GM12878 (cell line): ENCODE measurements at regions not wholly inside any gene's neighbourhood (a gene's known extent, or its start where the extent isn't known, plus 50 kb on each side); places are given as distances from the start of the nearest gene placed in this dataset.

ENCODE experiments used
- FOXK2 ChIP-seq: fragments of 450-650 bp; IDR thresholded peaks from 2 replicates; pipeline ENCODE4 v1.6.1; 2017; ENCODE audit warnings: mild to moderate bottlenecking, moderate library complexity
- FOXM1 ChIP-seq: IDR thresholded peaks from 2 replicates; pipeline ENCODE4 v1.6.1; 2012; ENCODE audit warnings: low read depth, mild to moderate bottlenecking, inconsistent platforms, low read length, moderate library complexity
- HCFC1 ChIP-seq: fragments of 150-350 bp; IDR thresholded peaks from 2 replicates; pipeline ENCODE4 v1.6.1; 2014; ENCODE audit warnings: low read length
- IKZF1 ChIP-seq: fragments of 450-650 bp; conservative IDR thresholded peaks from 2 replicates; pipeline ENCODE4 v1.6.1; 2017; ENCODE audit warnings: antibody characterized with exemption, mild to moderate bottlenecking
- MYB ChIP-seq: fragments of 150-350 bp; IDR thresholded peaks from 2 replicates; pipeline ENCODE4 v1.6.1; 2014; ENCODE audit warnings: mild to moderate bottlenecking, low read depth, low read length, borderline replicate concordance
- RAD21 ChIP-seq: IDR thresholded peaks from 2 replicates; pipeline ENCODE4 v1.6.1; 2011; ENCODE audit warnings: mild to moderate bottlenecking, low read depth, low read length, moderate library complexity; ENCODE audit not compliant: insufficient read depth
- SIN3A ChIP-seq: IDR thresholded peaks from 2 replicates; pipeline ENCODE4 v1.6.1; 2012; ENCODE audit warnings: low read depth, low read length, improper control_type of control experiment
- SUZ12 ChIP-seq: fragments of 200-600 bp; sonication (generic); IDR thresholded peaks from one replicate; pipeline ENCODE4 v1.6.1; 2018; ENCODE audit warnings: antibody characterized with exemption, mild to moderate bottlenecking; ENCODE audit not compliant: unreplicated experiment
- ZNF274 ChIP-seq: IDR thresholded peaks from one replicate; pipeline ENCODE4 v1.8.0; 2011; ENCODE audit not compliant: insufficient read length, insufficient read depth
- TF ChIP-seq, protein P1 (sequence below): fragments of 450-650 bp; conservative IDR thresholded peaks from 2 replicates; pipeline ENCODE4 v1.6.1; 2017; ENCODE audit warnings: mild to moderate bottlenecking, moderate library complexity
- TF ChIP-seq, protein P2 (sequence below), 3 experiments: IDR thresholded peaks in 2 of 3; conservative IDR thresholded peaks in 1 of 3; 2 replicates each; pipeline ENCODE4 v1.5.1; 2011; ENCODE audit warnings: low read depth in 3 of 3, low read length in 3 of 3, mild to moderate bottlenecking in 3 of 3, control low read depth in 2 of 3, moderate library complexity in 2 of 3, inconsistent platforms in 1 of 3, mixed read lengths in 1 of 3; ENCODE audit not compliant: control insufficient read depth in 2 of 3, insufficient read depth in 1 of 3; ENCODE audit errors: extremely low read depth in 1 of 3
- TF ChIP-seq, protein P3 (sequence below): fragments of 450-650 bp; formaldehyde crosslinking; IDR thresholded peaks from 2 replicates; pipeline ENCODE4 v1.4.0; 2020; ENCODE audit warnings: mild to moderate bottlenecking, moderate library complexity
- TF ChIP-seq, protein P4 (sequence below): fragments of 450-650 bp; IDR thresholded peaks from 2 replicates; pipeline ENCODE4 v1.6.1; 2017; ENCODE audit warnings: mild to moderate bottlenecking, moderate library complexity

DNA sequence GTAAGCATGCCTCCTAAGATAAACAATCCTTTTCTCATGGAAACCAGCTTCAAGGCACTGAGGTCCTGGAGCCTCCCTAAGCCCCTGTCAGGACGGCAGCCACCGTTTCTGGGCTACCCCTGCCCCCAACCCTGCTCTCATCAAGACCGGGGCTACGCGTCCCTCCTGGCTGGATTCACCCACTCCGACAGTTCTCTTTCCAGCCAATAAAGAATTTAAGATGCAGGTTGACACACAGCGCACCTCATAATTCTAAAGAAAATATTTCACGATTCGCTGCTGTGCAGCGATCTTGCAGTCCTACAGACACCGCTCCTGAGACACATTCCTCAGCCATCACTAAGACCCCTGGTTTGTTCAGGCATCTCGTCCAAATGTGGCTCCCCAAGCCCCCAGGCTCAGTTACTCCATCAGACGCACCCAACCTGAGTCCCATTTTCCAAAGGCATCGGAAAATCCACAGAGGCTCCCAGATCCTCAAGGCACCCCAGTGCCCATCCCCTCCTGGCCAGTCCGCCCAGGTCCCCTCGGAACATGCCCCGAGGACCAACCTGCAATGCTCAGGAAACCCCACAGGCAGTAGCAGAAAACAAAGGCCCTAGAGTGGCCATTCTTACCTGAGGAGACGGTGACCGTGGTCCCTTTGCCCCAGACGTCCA lies 336.3 kb downstream of the TMEM121 start (continued):
- TF ChIP-seq, protein P1, sequence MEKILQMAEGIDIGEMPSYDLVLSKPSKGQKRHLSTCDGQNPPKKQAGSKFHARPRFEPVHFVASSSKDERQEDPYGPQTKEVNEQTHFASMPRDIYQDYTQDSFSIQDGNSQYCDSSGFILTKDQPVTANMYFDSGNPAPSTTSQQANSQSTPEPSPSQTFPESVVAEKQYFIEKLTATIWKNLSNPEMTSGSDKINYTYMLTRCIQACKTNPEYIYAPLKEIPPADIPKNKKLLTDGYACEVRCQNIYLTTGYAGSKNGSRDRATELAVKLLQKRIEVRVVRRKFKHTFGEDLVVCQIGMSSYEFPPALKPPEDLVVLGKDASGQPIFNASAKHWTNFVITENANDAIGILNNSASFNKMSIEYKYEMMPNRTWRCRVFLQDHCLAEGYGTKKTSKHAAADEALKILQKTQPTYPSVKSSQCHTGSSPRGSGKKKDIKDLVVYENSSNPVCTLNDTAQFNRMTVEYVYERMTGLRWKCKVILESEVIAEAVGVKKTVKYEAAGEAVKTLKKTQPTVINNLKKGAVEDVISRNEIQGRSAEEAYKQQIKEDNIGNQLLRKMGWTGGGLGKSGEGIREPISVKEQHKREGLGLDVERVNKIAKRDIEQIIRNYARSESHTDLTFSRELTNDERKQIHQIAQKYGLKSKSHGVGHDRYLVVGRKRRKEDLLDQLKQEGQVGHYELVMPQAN = no peak
- peak; percentile 25; the same call in 1 of the 2 replicates for TF ChIP-seq IKZF1
- TF ChIP-seq SIN3A = peak; percentile 39; the same call in 1 of the 2 replicates
- TF ChIP-seq FOXK2 = no peak
- TF ChIP-seq RAD21 = no peak
- TF ChIP-seq SUZ12 = no peak
- TF ChIP-seq, protein P2, sequence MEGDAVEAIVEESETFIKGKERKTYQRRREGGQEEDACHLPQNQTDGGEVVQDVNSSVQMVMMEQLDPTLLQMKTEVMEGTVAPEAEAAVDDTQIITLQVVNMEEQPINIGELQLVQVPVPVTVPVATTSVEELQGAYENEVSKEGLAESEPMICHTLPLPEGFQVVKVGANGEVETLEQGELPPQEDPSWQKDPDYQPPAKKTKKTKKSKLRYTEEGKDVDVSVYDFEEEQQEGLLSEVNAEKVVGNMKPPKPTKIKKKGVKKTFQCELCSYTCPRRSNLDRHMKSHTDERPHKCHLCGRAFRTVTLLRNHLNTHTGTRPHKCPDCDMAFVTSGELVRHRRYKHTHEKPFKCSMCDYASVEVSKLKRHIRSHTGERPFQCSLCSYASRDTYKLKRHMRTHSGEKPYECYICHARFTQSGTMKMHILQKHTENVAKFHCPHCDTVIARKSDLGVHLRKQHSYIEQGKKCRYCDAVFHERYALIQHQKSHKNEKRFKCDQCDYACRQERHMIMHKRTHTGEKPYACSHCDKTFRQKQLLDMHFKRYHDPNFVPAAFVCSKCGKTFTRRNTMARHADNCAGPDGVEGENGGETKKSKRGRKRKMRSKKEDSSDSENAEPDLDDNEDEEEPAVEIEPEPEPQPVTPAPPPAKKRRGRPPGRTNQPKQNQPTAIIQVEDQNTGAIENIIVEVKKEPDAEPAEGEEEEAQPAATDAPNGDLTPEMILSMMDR (IDR thresholded peaks at IDR 0.05 in 2 of 3, conservative IDR thresholded peaks at IDR 0.05 in 1 of 3; ENCODE audit: control insufficient read depth in 2 of 3, extremely low read depth in 1 of 3, insufficient read depth in 1 of 3, low read depth in 3 of 3, low read length in 3 of 3) = no peak
- TF ChIP-seq MYB = no peak
- TF ChIP-seq FOXM1 = no peak
- TF ChIP-seq, protein P3, sequence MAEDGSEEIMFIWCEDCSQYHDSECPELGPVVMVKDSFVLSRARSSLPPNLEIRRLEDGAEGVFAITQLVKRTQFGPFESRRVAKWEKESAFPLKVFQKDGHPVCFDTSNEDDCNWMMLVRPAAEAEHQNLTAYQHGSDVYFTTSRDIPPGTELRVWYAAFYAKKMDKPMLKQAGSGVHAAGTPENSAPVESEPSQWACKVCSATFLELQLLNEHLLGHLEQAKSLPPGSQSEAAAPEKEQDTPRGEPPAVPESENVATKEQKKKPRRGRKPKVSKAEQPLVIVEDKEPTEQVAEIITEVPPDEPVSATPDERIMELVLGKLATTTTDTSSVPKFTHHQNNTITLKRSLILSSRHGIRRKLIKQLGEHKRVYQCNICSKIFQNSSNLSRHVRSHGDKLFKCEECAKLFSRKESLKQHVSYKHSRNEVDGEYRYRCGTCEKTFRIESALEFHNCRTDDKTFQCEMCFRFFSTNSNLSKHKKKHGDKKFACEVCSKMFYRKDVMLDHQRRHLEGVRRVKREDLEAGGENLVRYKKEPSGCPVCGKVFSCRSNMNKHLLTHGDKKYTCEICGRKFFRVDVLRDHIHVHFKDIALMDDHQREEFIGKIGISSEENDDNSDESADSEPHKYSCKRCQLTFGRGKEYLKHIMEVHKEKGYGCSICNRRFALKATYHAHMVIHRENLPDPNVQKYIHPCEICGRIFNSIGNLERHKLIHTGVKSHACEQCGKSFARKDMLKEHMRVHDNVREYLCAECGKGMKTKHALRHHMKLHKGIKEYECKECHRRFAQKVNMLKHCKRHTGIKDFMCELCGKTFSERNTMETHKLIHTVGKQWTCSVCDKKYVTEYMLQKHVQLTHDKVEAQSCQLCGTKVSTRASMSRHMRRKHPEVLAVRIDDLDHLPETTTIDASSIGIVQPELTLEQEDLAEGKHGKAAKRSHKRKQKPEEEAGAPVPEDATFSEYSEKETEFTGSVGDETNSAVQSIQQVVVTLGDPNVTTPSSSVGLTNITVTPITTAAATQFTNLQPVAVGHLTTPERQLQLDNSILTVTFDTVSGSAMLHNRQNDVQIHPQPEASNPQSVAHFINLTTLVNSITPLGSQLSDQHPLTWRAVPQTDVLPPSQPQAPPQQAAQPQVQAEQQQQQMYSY (CRISPR knock-in tag) = no peak
- no peak for TF ChIP-seq HCFC1
- TF ChIP-seq ZNF274 = no peak
- TF ChIP-seq, protein P4, sequence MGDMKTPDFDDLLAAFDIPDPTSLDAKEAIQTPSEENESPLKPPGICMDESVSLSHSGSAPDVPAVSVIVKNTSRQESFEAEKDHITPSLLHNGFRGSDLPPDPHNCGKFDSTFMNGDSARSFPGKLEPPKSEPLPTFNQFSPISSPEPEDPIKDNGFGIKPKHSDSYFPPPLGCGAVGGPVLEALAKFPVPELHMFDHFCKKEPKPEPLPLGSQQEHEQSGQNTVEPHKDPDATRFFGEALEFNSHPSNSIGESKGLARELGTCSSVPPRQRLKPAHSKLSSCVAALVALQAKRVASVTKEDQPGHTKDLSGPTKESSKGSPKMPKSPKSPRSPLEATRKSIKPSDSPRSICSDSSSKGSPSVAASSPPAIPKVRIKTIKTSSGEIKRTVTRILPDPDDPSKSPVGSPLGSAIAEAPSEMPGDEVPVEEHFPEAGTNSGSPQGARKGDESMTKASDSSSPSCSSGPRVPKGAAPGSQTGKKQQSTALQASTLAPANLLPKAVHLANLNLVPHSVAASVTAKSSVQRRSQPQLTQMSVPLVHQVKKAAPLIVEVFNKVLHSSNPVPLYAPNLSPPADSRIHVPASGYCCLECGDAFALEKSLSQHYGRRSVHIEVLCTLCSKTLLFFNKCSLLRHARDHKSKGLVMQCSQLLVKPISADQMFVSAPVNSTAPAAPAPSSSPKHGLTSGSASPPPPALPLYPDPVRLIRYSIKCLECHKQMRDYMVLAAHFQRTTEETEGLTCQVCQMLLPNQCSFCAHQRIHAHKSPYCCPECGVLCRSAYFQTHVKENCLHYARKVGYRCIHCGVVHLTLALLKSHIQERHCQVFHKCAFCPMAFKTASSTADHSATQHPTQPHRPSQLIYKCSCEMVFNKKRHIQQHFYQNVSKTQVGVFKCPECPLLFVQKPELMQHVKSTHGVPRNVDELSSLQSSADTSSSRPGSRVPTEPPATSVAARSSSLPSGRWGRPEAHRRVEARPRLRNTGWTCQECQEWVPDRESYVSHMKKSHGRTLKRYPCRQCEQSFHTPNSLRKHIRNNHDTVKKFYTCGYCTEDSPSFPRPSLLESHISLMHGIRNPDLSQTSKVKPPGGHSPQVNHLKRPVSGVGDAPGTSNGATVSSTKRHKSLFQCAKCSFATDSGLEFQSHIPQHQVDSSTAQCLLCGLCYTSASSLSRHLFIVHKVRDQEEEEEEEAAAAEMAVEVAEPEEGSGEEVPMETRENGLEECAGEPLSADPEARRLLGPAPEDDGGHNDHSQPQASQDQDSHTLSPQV = no peak
